ENCODE measurements at regions not wholly inside any gene's neighbourhood (a gene's known extent, or its start where the extent isn't known, plus 50 kb on each side); places are given as distances from the start of the nearest gene placed in this dataset.

DNA sequence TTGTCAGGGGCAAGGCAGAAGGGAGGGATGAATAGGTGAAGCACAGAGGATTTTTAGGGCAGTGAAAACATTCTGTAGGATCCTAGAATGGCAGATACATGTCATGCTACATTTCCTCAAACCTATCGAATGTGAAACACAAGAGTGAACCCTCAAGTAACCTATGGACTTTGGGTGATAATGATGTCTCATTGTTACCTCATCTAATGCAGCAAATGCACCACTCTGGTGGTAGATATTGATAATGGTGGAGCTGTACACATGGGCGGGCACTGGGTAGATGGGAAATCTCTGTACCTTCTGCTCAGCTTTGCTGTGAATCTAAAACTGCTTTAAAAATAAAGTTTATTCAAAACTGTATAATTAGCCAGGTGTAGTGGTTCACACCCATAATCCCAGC lies 95.2 kb upstream of the NCK2 start:
- Histone ChIP-seq H3K9me3 (ENCODE audit: control insufficient read depth, insufficient read depth, low read depth, low read length) (no peaks in the 10 kb centered on the region), H3K4me3 (ENCODE audit: low read depth, low read length) (no peak overlapping the region), H3K27ac (ENCODE audit: extremely low read depth, low read depth, low read length) (no peak overlapping the region), H3K4me1 (ENCODE audit: control insufficient read depth, insufficient read depth, low read length) (peaks cover 3% of the 10 kb centered on the region; the same call in 1 of the 2 replicates), H3K36me3 (ENCODE audit: control insufficient read depth in 2 of 2, insufficient read depth in 1 of 2, low read length in 2 of 2) (no peaks in the 10 kb centered on the region)
- ChIA-PET CTCF (no interaction called here), POLR2A (no interaction called here)
- TF ChIP-seq ZSCAN23 (tag by site-specific recombination; IDR thresholded peaks at IDR 0.05) (no peak), ZNF621 (tag by site-specific recombination; IDR thresholded peaks at IDR 0.05) (no peak), MEIS1 (CRISPR knock-in tag; IDR thresholded peaks at IDR 0.05; ENCODE audit: borderline replicate concordance) (no peak), ZNF670 (tag by site-specific recombination; IDR thresholded peaks at IDR 0.05; ENCODE audit: low read depth) (no peak), ZNF549 (tag by site-specific recombination; IDR thresholded peaks at IDR 0.05) (no peak), HOXC10 (CRISPR knock-in tag; IDR thresholded peaks at IDR 0.05) (no peak), ZNF394 (tag by site-specific recombination; IDR thresholded peaks at IDR 0.05; ENCODE audit: borderline replicate concordance) (no peak), ZNF37A (tag by site-specific recombination; IDR thresholded peaks at IDR 0.05) (no peak), ZNF274 (IDR thresholded peaks at IDR 0.05; ENCODE audit: low read length) (no peak), ZNF274 (tag by site-specific recombination; IDR thresholded peaks at IDR 0.05; ENCODE audit: borderline replicate concordance) (no peak), YY2 (tag by site-specific recombination; IDR thresholded peaks at IDR 0.05) (no peak), ZNF785 (tag by site-specific recombination; IDR thresholded peaks at IDR 0.05) (no peak), OVOL3 (tag by site-specific recombination; IDR thresholded peaks at IDR 0.05) (no peak), BCL11B (tag by site-specific recombination; IDR thresholded peaks at IDR 0.05; ENCODE audit: low read depth) (no peak), ZNF777 (tag by site-specific recombination; IDR thresholded peaks at IDR 0.05; ENCODE audit: borderline replicate concordance) (no peak), YY1 (tag by site-specific recombination; IDR thresholded peaks at IDR 0.05) (no peak), ZNF837 (tag by site-specific recombination; IDR thresholded peaks at IDR 0.05) (no peak)
- TF ChIP-seq, protein P1, sequence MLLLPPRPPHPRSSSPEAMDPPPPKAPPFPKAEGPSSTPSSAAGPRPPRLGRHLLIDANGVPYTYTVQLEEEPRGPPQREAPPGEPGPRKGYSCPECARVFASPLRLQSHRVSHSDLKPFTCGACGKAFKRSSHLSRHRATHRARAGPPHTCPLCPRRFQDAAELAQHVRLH (tag by site-specific recombination; IDR thresholded peaks at IDR 0.05) = no peak
- TF ChIP-seq, protein P2, sequence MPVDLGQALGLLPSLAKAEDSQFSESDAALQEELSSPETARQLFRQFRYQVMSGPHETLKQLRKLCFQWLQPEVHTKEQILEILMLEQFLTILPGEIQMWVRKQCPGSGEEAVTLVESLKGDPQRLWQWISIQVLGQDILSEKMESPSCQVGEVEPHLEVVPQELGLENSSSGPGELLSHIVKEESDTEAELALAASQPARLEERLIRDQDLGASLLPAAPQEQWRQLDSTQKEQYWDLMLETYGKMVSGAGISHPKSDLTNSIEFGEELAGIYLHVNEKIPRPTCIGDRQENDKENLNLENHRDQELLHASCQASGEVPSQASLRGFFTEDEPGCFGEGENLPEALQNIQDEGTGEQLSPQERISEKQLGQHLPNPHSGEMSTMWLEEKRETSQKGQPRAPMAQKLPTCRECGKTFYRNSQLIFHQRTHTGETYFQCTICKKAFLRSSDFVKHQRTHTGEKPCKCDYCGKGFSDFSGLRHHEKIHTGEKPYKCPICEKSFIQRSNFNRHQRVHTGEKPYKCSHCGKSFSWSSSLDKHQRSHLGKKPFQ (tag by site-specific recombination; IDR thresholded peaks at IDR 0.05) = no peak
- TF ChIP-seq, protein P3, sequence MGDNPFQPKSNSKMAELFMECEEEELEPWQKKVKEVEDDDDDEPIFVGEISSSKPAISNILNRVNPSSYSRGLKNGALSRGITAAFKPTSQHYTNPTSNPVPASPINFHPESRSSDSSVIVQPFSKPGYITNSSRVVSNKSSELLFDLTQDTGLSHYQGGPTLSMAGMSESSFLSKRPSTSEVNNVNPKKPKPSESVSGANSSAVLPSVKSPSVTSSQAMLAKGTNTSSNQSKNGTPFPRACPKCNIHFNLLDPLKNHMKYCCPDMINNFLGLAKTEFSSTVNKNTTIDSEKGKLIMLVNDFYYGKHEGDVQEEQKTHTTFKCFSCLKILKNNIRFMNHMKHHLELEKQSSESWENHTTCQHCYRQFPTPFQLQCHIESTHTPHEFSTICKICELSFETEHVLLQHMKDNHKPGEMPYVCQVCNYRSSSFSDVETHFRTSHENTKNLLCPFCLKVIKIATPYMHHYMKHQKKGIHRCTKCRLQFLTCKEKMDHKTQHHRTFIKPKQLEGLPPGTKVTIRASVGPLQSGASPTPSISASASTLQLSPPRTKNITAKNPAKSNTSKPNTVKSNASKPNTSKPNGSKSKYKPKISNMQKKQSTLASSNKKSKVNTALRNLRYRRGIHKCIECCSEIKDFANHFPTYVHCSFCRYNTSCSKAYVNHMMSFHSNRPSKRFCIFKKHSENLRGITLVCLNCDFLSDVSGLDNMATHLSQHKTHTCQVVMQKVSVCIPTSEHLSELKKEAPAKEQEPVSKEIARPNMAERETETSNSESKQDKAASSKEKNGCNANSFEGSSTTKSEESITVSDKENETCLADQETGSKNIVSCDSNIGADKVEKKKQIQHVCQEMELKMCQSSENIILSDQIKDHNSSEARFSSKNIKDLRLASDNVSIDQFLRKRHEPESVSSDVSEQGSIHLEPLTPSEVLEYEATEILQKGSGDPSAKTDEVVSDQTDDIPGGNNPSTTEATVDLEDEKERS (tag by site-specific recombination; IDR thresholded peaks at IDR 0.05) = no peak
- TF ChIP-seq, protein P4, sequence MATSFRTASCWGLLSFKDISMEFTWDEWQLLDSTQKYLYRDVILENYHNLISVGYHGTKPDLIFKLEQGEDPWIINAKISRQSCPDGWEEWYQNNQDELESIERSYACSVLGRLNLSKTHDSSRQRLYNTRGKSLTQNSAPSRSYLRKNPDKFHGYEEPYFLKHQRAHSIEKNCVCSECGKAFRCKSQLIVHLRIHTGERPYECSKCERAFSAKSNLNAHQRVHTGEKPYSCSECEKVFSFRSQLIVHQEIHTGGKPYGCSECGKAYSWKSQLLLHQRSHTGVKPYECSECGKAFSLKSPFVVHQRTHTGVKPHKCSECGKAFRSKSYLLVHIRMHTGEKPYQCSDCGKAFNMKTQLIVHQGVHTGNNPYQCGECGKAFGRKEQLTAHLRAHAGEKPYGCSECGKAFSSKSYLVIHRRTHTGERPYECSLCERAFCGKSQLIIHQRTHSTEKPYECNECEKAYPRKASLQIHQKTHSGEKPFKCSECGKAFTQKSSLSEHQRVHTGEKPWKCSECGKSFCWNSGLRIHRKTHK (tag by site-specific recombination; IDR thresholded peaks at IDR 0.05) = no peak

DNA sequence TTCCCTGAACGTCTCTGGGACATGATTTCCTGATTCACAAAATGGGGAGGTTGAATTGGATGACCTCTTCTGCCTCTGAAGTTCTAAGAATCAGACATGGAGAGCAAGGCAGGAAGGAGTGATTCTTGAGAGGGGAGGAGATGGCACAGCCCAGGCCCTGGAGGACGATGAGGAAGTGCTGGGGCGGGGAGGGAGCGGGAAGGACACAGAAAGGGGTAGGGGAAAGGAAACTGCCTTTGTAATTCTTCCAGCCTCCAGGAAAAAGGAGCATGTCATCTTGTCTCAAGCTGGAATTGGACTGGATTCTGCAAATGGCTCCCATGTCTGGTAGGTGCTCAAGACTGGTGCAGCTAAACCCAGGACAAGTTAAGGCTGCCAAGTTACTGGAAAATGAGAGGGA lies 97.0 kb upstream of the NCK2 start:
- TF ChIP-seq, protein P5, sequence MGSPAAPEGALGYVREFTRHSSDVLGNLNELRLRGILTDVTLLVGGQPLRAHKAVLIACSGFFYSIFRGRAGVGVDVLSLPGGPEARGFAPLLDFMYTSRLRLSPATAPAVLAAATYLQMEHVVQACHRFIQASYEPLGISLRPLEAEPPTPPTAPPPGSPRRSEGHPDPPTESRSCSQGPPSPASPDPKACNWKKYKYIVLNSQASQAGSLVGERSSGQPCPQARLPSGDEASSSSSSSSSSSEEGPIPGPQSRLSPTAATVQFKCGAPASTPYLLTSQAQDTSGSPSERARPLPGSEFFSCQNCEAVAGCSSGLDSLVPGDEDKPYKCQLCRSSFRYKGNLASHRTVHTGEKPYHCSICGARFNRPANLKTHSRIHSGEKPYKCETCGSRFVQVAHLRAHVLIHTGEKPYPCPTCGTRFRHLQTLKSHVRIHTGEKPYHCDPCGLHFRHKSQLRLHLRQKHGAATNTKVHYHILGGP (tag by site-specific recombination; IDR thresholded peaks at IDR 0.05) = no peak
- TF ChIP-seq, protein P2 (tag by site-specific recombination; IDR thresholded peaks at IDR 0.05) = no peak
- no peak for TF ChIP-seq ZNF792 (tag by site-specific recombination; IDR thresholded peaks at IDR 0.05)
- no peak for TF ChIP-seq ZBTB8A (tag by site-specific recombination; IDR thresholded peaks at IDR 0.05)

More for the DNA sequence above, 97.0 kb upstream of the NCK2 start:
- Histone ChIP-seq H3K4me3 (ENCODE audit: low read depth, low read length) (no peak overlapping the region), H3K36me3 (ENCODE audit: control insufficient read depth in 2 of 2, insufficient read depth in 1 of 2, low read length in 2 of 2) (no peaks in the 10 kb centered on the region), H3K9me3 (ENCODE audit: control insufficient read depth, insufficient read depth, low read depth, low read length) (no peaks in the 10 kb centered on the region), H3K27ac (ENCODE audit: extremely low read depth, low read depth, low read length) (no peak overlapping the region), H3K4me1 (ENCODE audit: control insufficient read depth, insufficient read depth, low read length) (no peaks in the 10 kb centered on the region)
- CTCF ChIA-PET = no interaction called here
- POLR2A ChIA-PET = no interaction called here
